G401.6 (cell line): ENCODE measurements at regions not wholly inside any gene's neighbourhood (a gene's known extent, or its start where the extent isn't known, plus 50 kb on each side); places are given as distances from the start of the nearest gene placed in this dataset.

Source experiments
- FAIRE-seq: peaks from 2 replicates; lab custom pipeline; 2012; peaks lifted over from hg19 to GRCh38; lab: Jason Lieb, UNC

DNA sequence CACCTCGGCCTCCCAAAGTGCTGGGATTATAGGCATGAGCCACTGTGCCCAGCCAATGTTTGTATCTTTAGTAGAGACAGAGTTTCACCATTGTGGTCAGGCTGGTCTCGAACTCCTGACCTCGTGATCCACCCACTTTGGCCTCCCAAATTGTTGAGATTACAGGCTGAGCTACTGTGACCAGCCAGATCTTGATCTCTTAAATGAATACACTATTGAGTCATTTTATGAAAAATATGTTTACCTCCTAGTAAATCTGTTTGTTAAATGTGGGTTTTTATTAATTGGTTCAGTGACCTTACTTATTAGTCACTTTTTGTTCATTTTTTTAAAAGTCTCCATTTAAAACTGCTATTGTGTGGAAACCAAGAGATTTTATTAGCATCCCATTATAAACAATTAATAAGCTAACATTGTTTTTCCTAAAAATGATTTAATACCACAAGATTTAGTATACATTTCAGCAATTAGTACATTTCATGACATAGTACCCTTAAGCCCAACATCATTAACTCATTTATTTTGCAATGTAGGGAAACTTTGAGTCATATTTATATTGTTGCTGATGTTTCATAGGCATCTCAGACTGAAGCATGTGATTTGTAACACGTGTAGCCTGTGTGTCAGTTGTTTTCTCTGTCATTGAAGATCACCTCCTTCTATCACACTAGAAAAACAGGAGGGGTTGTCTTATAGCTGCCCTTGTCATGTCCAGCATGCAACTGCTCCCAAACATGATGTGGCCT, 261.2 kb downstream of the TAF11L14 start:
- no peak for FAIRE-seq

DNA sequence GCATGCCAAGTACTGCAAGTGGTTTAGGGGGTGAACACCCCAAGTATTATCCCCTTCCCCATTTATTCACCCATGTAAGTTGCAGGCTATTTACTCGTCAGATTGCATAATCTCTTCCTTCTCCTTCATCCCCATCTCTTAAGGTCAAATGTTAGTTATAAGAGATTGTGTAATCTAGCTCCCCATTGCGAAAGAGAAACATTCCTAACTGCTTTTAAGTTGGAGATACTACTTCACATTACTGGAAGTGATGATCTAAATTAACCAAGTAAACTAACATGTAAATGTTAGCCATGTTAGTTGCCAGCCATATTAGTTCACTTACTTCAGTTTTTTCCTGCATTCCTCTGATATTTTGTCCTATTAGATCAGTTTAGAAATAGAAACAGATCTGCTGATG, 262.3 kb downstream of the TAF11L14 start:
- no peak for FAIRE-seq

- no peak for FAIRE-seq
These were observed 263.5 kb downstream of the TAF11L14 start for GRCh38 chr5:17897776-17898175.

- no peak for FAIRE-seq
These were observed 264.5 kb downstream of the TAF11L14 start for GRCh38 chr5:17898766-17899165.

DNA sequence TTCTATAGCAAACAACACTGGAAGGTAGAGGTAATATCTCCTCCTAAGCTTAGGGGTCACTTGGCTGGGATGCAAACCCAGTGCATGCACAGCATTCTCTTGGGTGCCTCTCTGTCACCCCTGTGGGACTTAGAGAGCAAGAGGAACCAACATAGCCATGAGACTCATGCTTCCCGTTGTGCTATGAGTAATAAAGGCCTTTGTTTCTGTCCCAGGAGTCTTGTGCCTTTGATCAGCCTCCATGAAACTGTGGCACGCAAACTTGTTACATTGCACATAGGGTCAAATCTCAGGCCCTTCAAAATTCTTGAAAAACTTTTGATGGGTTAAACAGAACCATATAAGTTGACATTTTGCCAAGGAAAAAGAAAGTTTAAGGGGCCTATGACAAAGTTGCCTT, 272.8 kb downstream of the TAF11L14 start:
- no peak for FAIRE-seq

- FAIRE-seq = no peak
These were observed 276.1 kb downstream of the TAF11L14 start for GRCh38 chr5:17910318-17910717.

- no peak for FAIRE-seq
These were observed 278.5 kb downstream of the TAF11L14 start for GRCh38 chr5:17912794-17913193.

GRCh38 chr5:17916446-17916845, 282.2 kb downstream of the TAF11L14 start:
- no peak for FAIRE-seq

DNA sequence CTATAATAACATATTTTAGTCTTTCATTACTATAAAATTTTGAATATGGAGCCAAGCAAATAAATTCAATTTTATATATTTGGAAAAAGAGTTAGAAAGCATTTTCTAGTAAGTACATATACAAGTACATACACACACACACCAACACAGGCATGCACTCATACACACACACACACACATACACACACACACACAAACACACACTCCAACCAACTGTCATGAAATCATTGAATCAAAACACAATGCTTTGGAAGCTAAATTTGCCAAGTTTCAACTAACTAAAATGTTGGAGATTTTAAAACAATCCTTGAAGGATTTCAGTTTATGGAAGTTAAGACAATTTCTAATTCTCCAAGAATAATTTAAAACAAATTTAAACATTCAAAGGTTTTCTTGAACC, 283.2 kb downstream of the TAF11L14 start:
- no peak for FAIRE-seq

DNA sequence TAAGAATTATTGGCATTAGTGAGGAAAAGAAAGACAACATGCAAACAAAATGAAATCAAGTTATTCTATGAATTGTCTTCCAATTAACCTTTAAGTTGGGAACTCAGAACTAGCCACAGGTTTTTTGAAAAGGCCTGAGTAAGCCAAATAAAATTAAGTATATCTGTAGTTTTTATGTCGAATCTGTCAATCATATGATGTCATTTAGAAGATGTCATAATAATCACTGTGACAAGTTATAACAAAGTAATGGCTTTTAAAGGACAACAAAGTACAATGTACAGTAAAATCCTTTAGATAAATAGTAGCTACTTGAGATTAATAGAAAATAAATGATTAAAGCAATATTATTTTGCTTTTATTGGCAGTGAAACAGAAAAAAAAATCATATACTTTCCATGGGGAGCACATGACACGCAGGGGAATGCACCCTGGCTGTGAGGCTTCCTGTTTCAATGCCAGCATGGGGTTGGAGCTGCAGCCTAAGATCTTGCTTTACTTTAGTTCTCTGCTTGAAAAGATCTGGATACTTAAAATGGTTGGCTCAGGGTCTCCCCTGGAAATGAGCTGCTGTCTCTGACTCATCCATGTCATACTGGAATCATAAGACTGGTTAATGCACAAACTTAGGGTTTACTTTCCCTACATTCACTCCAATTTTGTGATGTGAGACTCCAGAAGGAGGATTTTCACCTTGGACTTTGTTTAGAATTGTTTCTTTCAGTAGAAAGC, 284.3 kb downstream of the TAF11L14 start:
- no peak for FAIRE-seq

DNA sequence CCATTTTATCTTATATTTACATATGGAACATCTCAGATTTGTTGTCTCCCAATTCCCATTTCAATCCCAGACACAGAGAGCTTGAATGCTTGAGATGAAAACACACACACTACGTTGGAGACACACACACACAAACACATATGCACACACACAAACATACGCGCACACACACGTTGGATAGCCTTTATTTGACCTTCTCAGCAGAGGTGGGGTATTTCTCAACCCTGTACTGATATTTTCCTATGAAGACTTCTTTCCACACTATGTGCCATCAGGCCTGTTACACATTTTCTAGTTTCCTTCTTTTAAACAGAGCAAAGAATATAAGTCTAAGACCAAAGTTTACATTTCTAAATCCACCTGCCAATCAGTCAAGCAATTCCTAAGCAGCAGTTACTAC, 291.0 kb downstream of the TAF11L14 start:
- no peak for FAIRE-seq

GRCh38 chr5:17928581-17928981, 294.3 kb downstream of the TAF11L14 start:
- FAIRE-seq = no peak

DNA sequence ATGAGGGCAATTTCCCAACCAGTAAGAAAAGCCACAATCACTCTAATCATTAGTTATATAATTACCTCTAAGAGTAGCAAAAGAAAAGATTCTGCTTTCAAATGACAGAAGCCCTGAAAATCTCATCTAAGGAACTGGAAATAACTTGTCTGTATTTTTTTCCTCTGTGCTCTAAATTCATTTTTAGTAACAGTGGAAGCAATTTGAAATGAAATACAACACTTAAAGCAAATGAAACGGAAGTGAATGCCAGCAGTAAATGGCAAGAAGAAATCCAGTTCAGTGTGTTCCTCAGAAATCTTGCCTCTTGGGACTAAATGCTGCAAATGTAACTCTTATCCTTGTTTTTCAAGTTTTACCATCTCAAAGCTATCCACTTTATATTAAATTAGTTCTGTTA, 294.9 kb downstream of the TAF11L14 start:
- no peak for FAIRE-seq

GRCh38 chr5:17930346-17930745, 296.1 kb downstream of the TAF11L14 start:
- no peak for FAIRE-seq

- FAIRE-seq = no peak
These were observed 309.8 kb downstream of the TAF11L14 start for GRCh38 chr5:17944046-17944445.

GRCh38 chr5:17947029-17947428, 312.8 kb downstream of the TAF11L14 start:
- no peak for FAIRE-seq

- FAIRE-seq = no peak
These were observed 317.3 kb downstream of the TAF11L14 start for GRCh38 chr5:17951392-17952169.

GRCh38 chr5:17952231-17952630, 318.0 kb downstream of the TAF11L14 start:
- no peak for FAIRE-seq

DNA sequence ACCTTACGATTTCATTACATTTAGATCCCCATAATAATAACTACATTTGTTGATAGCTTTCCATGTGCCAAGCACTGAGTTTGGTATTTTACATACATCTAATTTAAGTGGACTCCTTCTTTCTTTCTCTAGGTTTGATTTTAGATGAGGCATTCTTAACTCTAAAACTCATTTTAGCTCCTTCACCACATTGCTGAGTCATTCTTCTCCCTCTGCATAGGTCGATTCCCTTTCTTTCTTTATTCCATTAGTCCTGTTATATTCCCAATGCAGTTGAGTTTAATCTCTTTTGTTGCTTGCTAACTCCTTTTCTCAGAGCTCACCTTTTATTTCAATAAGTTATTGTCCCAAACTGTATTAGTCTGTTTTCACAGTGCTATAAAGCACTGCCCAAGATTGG, 329.8 kb downstream of the TAF11L14 start:
- no peak for FAIRE-seq

DNA sequence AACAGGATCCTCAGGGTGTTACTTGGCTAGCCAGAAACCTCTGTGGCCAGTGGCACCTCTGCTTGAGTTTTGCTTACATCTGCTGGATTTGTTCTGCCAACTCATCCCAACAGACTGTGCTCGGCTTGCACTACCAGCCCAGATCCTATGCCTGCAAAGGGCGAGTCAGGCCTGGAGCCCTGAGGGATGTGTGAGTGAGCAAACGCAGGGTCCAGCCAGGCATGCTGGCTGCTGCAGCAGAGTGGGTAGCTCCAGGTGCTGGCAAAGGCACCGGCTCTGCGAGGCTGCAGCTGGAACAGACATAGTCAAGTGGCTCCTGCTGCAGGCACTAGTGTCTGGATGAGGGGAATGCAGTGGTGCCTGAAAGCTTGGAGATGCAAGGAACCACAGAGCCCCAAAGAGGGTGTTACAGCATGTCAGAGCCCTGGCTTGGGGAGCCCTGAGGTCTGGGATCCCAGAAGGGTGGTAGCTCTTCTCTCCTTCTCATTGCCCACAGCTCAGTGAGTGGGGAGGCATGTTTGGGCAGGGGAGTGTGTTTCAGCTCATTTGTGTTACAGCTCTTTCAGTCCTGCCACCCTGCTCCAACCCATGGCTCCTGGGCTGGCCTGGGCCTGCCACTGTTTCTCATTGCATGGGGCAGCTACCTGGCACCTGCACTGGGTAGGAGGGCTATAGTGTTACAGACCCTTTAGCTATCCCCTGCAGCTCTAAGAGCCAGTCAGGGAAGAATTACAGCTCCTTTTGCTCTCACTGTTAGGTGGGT, 332.6 kb downstream of the TAF11L14 start:
- no peak for FAIRE-seq

GRCh38 chr5:17976404-17976803, 342.1 kb downstream of the TAF11L14 start:
- FAIRE-seq = no peak

GRCh38 chr5:17978954-17979353, 344.7 kb downstream of the TAF11L14 start:
- no peak for FAIRE-seq
